GM23248 (cell line): ENCODE measurements at regions not wholly inside any gene's neighbourhood (a gene's known extent, or its start where the extent isn't known, plus 50 kb on each side); places are given as distances from the start of the nearest gene placed in this dataset.

ENCODE experiments used
- EZH2 ChIP-seq: fragments of 200-600 bp; sonication (generic); IDR thresholded peaks from 2 replicates; pipeline ENCODE4 v1.6.1; 2018; ENCODE audit warnings: antibody characterized with exemption, mild to moderate bottlenecking; ENCODE audit not compliant: insufficient read depth, poor library complexity, severe bottlenecking
- EZH2phosphoT487 ChIP-seq: fragments of 200-600 bp; sonication (generic); IDR thresholded peaks from 2 replicates; pipeline ENCODE4 v1.6.1; 2018; ENCODE audit warnings: antibody characterized with exemption, moderate library complexity, mild to moderate bottlenecking, low read depth; ENCODE audit not compliant: insufficient read depth

- TF ChIP-seq EZH2 (no peak), EZH2phosphoT487 (no peak)
Observed at GRCh38 chr9:80233102-80233843, 661.5 kb downstream of the TLE4 start.
